NOMO-1 (cell line): ENCODE measurements at regions not wholly inside any gene's neighbourhood (a gene's known extent, or its start where the extent isn't known, plus 50 kb on each side); places are given as distances from the start of the nearest gene placed in this dataset.

Experiments
- DNase-seq, 2 experiments: peaks; one replicate each; lab custom pipeline; 2025; ENCODE audit not compliant: unreplicated experiment in 2 of 2; lab: John Stamatoyannopoulos, UW

- no peak for DNase-seq
Observed at GRCh38 chr20:6450841-6451240, 316.6 kb upstream of the BMP2 start.

GRCh38 chr20:6440443-6440799, 317.6 kb upstream of the FERMT1 start:
- no peak for DNase-seq

GRCh38 chr20:6439737-6440442, 317.1 kb upstream of the FERMT1 start:
- no peak for DNase-seq

GRCh38 chr20:6434131-6434530, 311.3 kb upstream of the FERMT1 start:
- no peak for DNase-seq

GRCh38 chr20:6430381-6430780, 307.6 kb upstream of the FERMT1 start:
- no peak for DNase-seq

DNA sequence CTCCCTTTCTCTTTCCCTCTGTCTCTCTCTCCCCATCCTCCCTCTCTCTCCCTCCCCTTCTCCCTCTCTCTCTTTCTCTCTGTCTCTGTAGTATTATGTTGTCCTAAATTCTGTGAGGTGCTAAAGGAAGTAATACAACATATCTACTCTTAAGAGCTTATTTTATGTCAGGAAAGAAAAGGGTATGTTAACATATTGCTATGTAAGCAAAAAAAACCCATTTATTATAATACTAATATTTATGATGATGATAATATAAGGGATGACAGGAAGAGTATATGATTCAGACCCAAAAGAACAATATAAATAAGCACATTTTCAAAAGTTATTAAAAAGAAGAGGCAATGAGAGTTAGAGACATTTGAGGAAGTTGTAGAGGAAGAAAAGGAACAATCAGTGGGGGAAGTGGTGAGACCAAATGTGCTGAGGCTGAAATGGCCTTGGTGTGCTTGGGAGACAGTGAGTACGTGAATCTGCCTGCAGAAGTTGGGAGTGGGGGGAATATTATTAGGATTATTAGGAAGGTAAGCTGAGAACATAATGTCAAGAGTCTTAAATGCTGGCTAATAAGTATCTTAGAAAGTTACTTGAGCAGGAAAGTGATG, 303.6 kb upstream of the FERMT1 start:
- DNase-seq = peak; percentile 68 to 80

DNA sequence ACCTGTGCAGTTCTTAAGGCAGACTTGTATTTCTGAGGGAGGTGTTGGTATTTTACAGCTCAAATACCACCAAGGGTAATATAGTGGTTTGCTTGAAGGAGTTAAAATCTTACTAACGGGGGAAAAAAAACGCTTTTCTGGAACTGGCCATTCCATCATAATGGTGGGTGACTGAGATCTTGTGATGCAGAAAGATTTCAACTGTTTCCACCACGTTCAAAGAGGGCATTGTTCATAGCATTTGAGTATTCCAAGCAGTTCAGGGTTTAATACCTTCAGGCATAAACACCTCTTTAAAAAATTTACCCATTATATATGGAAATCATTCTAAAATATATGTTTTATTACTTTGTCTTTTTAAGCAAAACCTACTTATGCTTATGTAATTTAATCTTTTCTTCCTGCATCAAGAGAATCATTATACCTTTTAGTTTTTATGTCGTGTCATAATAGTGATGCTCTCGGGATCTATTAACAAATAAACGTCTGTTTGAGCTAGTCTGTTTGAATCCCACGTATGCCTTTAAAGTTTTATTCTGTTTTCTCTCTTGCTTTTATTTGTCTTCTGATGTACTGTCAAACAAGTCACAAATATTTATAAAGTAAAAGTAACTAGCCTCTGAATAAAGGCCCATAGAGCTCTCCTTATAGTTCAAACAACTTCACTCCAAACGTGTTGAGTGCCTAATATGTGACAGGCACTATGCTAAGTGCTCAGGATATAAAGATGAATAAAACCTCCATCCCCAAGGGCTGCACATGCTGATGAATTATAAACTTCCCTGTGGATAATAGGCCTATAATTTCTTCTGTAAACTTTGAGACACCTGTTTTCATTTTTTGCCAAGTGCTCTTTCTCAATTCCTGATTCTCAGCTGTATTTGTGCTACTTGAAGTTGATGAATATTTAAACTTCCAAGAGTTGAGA, 298.8 kb upstream of the FERMT1 start:
- DNase-seq = no peak

GRCh38 chr20:6420336-6420735, 297.5 kb upstream of the FERMT1 start:
- DNase-seq = peak in 1 of 2 experiments; percentile 23

GRCh38 chr20:6418732-6419131, 295.9 kb upstream of the FERMT1 start:
- no peak for DNase-seq

DNA sequence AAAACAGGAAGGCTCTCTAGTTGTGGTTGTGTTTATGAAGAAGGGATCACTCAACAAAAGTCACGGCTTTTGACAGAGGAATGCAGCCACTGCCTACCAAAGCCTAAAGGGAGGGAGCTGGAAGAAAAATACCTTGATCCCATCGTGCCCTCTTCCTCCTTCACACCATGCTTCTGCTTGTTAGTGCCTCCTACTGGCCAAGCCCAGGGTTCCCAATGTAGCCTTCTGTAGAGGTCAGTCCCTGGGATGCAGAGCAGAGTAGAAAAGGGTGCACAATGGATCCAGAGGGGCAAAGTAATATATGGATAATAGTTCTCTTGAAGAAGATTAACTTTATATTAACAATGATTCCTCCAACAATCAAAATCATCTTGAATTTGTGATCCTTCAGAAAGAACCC, 293.5 kb upstream of the FERMT1 start:
- no peak for DNase-seq

- no peak for DNase-seq
Observed at GRCh38 chr20:6411651-6412050, 288.8 kb upstream of the FERMT1 start.

DNA sequence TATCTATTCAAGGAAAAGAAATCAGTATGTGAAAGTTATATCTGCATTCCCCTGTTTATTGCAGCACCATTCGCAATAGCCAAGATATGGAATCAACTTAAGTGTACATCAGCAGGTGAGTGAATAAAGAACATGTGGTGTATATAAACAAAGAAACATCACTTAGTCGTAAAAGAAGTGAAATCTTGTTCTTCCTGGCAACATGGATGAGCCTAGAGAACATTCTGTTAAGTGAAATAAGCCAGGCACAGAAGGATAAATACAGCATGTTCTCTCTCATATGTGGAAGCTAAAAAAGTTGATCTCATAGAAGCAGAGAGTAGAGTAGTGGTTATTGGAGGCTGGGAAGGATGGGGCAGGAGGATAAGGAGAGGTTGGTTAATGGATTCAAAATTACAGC, 287.9 kb upstream of the FERMT1 start:
- DNase-seq = no peak

GRCh38 chr20:6407163-6407562, 284.3 kb upstream of the FERMT1 start:
- no peak for DNase-seq

DNA sequence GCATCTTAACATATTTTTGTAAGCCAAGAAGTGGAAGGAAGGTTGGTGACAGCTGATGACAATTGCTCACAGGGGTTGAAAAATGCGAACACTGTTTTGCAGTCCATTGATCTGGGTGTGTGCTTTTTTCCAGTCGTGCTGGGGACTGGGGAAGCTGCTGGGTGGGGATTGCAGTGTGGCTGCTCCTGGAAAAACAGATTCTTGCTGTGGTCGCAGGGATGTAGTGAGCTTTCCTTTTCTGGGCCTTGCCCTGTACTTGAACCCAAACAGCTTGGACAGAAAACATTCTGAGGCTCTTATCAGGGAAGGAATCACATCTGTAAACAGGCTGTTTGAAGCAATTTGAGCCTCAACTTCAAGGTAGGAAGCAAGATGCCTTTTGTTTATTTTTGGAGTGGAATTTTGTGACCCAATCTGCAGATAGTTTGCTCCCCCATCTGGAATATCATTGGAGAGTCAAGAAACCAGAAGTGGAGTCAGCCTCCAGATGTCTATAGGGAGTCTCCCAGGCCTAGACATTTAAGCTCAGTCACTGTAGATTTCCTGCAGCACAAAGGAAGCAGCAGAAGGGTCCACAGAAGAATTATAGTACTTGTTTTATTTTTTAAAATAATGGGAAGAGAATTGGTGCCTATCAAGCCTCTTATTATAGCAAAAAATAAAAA, 279.2 kb upstream of the FERMT1 start:
- no peak for DNase-seq

GRCh38 chr20:6397115-6397514, 274.3 kb upstream of the FERMT1 start:
- DNase-seq = no peak

- DNase-seq = peak in 1 of 2 experiments; percentile 8
Observed at GRCh38 chr20:6395695-6396094, 272.9 kb upstream of the FERMT1 start.

- no peak for DNase-seq
Observed at GRCh38 chr20:6388671-6389197, 265.9 kb upstream of the FERMT1 start.

GRCh38 chr20:6384956-6385486, 262.2 kb upstream of the FERMT1 start:
- no peak for DNase-seq

GRCh38 chr20:6384380-6384779, 261.6 kb upstream of the FERMT1 start:
- no peak for DNase-seq

GRCh38 chr20:6381887-6382286, 259.1 kb upstream of the FERMT1 start:
- DNase-seq = no peak

- no peak for DNase-seq
Observed at GRCh38 chr20:6362245-6362644, 239.4 kb upstream of the FERMT1 start.
